Activated naive CD4-positive, alpha-beta T cell (primary cell): ENCODE measurements at regions not wholly inside any gene's neighbourhood (a gene's known extent, or its start where the extent isn't known, plus 50 kb on each side); places are given as distances from the start of the nearest gene placed in this dataset.

Experiments
- DNase-seq, 4 experiments: peaks; one replicate each; lab custom pipeline; 2025; lab: John Stamatoyannopoulos, UW

GRCh38 chr14:104370256-104370870 lies 209.2 kb upstream of the C14orf180 start:
- no peak for DNase-seq

- DNase-seq = no peak
These were observed 208.5 kb upstream of the C14orf180 start for GRCh38 chr14:104371031-104371430.

GRCh38 chr14:104371917-104372316 lies 207.6 kb upstream of the C14orf180 start:
- DNase-seq = no peak

- DNase-seq = no peak
These were observed 207.0 kb upstream of the C14orf180 start for GRCh38 chr14:104372390-104373054.

- no peak for DNase-seq
These were observed 206.3 kb upstream of the C14orf180 start for GRCh38 chr14:104373055-104373854.

- DNase-seq = no peak
These were observed 205.5 kb upstream of the C14orf180 start for GRCh38 chr14:104373855-104374717.

GRCh38 chr14:104374718-104375080 lies 204.9 kb upstream of the C14orf180 start:
- no peak for DNase-seq

GRCh38 chr14:104375551-104376201 lies 203.9 kb upstream of the C14orf180 start:
- no peak for DNase-seq

GRCh38 chr14:104376202-104377140 lies 203.1 kb upstream of the C14orf180 start:
- DNase-seq = no peak

GRCh38 chr14:104377256-104377655 lies 202.3 kb upstream of the C14orf180 start:
- DNase-seq = no peak

- DNase-seq = no peak
These were observed 200.9 kb upstream of the C14orf180 start for GRCh38 chr14:104378698-104379113.

GRCh38 chr14:104382361-104383087 lies 197.0 kb upstream of the C14orf180 start:
- no peak for DNase-seq

- DNase-seq = no peak
These were observed 196.2 kb upstream of the C14orf180 start for GRCh38 chr14:104383088-104383995.

- no peak for DNase-seq
These were observed 195.4 kb upstream of the C14orf180 start for GRCh38 chr14:104383996-104384775.

GRCh38 chr14:104384776-104385071 lies 194.8 kb upstream of the C14orf180 start:
- DNase-seq = no peak

GRCh38 chr14:104385111-104385510 lies 194.5 kb upstream of the C14orf180 start:
- no peak for DNase-seq

GRCh38 chr14:104385531-104386101 lies 193.9 kb upstream of the C14orf180 start:
- no peak for DNase-seq
